ENCODE measurements at regions not wholly inside any gene's neighbourhood (a gene's known extent, or its start where the extent isn't known, plus 50 kb on each side); places are given as distances from the start of the nearest gene placed in this dataset.

DNA sequence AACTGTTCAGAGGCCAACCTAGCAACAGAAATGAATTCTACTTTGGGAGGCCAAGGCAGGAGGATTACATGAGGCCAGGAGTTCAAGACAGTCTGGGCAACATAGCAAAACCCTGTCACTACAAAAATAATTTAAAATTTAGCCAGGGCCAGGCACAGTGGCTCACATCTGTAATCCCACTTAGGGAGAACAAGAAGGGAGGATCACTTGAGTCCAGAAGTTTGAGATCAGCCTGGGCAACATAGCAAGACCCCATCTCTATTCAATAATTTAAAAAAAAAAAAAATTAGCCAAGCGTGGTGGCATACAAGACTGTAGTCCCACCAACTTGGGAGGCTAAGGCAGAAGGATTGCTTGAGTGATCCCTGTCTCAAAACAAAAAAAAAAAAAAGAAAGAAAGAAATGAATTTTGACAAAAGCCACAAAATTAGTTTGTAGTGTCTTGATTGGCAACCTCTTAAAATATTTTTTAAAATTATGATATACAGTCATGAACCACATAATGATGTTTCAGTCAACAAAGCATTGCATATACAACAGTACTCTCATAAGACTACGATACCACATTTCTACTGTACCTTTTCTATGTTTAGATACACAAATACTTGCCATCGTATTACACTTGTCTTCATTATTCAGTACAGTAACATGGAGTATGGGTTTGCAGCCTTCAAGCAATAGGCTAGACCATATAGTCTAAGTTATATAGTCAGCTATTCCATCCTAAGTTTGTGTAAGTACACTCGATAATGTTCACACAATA lies 130.7 kb downstream of the ZFP36L2 start:
- no peak overlapping the region for H3K4me3 ChIP-seq (replicated peaks; ENCODE audit: insufficient read depth, low read length)
- TF ChIP-seq SPI1 (IDR thresholded peaks at IDR 0.05; ENCODE audit: borderline replicate concordance, low read depth) (no peak), GABPA (IDR thresholded peaks at IDR 0.05; ENCODE audit: low read depth) (no peak), POLR2AphosphoS5 (IDR thresholded peaks at IDR 0.05; ENCODE audit: low read depth) (no peak)
- TF ChIP-seq, protein P1, sequence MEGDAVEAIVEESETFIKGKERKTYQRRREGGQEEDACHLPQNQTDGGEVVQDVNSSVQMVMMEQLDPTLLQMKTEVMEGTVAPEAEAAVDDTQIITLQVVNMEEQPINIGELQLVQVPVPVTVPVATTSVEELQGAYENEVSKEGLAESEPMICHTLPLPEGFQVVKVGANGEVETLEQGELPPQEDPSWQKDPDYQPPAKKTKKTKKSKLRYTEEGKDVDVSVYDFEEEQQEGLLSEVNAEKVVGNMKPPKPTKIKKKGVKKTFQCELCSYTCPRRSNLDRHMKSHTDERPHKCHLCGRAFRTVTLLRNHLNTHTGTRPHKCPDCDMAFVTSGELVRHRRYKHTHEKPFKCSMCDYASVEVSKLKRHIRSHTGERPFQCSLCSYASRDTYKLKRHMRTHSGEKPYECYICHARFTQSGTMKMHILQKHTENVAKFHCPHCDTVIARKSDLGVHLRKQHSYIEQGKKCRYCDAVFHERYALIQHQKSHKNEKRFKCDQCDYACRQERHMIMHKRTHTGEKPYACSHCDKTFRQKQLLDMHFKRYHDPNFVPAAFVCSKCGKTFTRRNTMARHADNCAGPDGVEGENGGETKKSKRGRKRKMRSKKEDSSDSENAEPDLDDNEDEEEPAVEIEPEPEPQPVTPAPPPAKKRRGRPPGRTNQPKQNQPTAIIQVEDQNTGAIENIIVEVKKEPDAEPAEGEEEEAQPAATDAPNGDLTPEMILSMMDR (IDR thresholded peaks at IDR 0.05; ENCODE audit: insufficient read depth, low read length) = no peak
- TF ChIP-seq, protein P2, sequence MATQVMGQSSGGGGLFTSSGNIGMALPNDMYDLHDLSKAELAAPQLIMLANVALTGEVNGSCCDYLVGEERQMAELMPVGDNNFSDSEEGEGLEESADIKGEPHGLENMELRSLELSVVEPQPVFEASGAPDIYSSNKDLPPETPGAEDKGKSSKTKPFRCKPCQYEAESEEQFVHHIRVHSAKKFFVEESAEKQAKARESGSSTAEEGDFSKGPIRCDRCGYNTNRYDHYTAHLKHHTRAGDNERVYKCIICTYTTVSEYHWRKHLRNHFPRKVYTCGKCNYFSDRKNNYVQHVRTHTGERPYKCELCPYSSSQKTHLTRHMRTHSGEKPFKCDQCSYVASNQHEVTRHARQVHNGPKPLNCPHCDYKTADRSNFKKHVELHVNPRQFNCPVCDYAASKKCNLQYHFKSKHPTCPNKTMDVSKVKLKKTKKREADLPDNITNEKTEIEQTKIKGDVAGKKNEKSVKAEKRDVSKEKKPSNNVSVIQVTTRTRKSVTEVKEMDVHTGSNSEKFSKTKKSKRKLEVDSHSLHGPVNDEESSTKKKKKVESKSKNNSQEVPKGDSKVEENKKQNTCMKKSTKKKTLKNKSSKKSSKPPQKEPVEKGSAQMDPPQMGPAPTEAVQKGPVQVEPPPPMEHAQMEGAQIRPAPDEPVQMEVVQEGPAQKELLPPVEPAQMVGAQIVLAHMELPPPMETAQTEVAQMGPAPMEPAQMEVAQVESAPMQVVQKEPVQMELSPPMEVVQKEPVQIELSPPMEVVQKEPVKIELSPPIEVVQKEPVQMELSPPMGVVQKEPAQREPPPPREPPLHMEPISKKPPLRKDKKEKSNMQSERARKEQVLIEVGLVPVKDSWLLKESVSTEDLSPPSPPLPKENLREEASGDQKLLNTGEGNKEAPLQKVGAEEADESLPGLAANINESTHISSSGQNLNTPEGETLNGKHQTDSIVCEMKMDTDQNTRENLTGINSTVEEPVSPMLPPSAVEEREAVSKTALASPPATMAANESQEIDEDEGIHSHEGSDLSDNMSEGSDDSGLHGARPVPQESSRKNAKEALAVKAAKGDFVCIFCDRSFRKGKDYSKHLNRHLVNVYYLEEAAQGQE (IDR thresholded peaks at IDR 0.05; ENCODE audit: insufficient replicate concordance, low read depth) = no peak
- no peak for DNase-seq (ENCODE audit: low read depth in 1 of 2, low spot score in 1 of 2)
- H3K27ac ChIP-seq (replicated peaks) = no peak overlapping the region
- H3K27me3 ChIP-seq (ENCODE audit: insufficient read depth, poor library complexity, severe bottlenecking) = no peaks in the 10 kb centered on the region

DNA sequence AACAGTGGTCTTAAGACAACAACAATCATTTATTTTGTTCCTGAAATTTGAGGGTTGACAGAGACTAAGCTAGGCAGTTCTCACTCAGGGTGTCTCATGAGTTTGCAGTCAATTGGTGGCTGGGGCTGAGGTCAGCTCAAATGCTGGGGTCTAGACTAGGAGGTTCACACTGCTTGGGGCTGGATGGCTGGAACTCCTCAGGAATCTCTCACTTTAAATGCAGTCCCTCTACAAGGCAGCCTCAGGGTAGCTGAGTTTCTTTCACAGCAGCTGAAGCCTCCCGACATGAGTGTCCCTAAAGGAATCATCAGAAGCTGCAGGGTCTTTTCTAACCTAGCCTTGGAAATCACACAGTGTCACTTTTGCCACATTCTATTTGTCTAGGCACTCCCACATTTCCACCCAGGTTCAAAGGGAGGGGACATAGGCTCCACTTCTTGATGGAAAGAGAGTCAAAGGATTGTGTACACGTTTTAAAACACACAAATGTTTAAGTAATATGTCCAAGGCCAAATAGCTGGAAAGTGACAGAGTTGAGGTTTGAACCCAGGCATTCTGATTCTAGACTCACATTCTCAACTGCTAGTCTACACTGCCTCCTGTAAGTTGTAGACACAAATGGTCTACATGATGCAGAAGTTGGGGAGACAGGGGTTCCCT lies 133.8 kb downstream of the ZFP36L2 start:
- TF ChIP-seq, protein P2 (IDR thresholded peaks at IDR 0.05; ENCODE audit: insufficient replicate concordance, low read depth) = no peak
- TF ChIP-seq POLR2AphosphoS5 (IDR thresholded peaks at IDR 0.05; ENCODE audit: low read depth) (no peak), GABPA (IDR thresholded peaks at IDR 0.05; ENCODE audit: low read depth) (no peak), SPI1 (IDR thresholded peaks at IDR 0.05; ENCODE audit: borderline replicate concordance, low read depth) (no peak)
- TF ChIP-seq, protein P1 (IDR thresholded peaks at IDR 0.05; ENCODE audit: insufficient read depth, low read length) = no peak
- Histone ChIP-seq H3K27ac (replicated peaks) (no peak overlapping the region), H3K27me3 (ENCODE audit: insufficient read depth, poor library complexity, severe bottlenecking) (no peaks in the 10 kb centered on the region), H3K4me3 (replicated peaks; ENCODE audit: insufficient read depth, low read length) (no peak overlapping the region)
- no peak for DNase-seq (ENCODE audit: low read depth in 1 of 2, low spot score in 1 of 2)

DNA sequence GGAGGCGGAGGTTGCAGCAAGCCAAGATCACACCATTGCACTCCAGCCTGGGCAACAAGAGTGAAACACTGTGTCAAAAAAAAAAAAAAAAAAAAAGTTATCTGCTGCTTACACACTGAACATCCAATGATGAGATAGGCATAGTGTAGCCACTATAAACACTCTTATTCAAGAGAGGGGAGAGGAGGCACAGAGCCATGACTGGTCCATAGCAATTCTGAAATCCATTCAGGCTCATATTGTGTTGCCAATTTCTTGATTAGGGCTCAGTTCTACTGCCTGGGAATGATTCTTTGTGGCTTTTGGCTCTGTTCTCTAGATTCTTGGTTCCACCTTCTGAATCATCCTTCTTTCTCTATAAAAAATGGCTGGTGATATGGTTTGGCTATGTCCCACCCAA lies 136.1 kb downstream of the ZFP36L2 start:
- TF ChIP-seq, protein P1 (IDR thresholded peaks at IDR 0.05; ENCODE audit: insufficient read depth, low read length) = no peak
- TF ChIP-seq, protein P2 (IDR thresholded peaks at IDR 0.05; ENCODE audit: insufficient replicate concordance, low read depth) = no peak
- no peak for TF ChIP-seq GABPA (IDR thresholded peaks at IDR 0.05; ENCODE audit: low read depth)
- TF ChIP-seq POLR2AphosphoS5 (IDR thresholded peaks at IDR 0.05; ENCODE audit: low read depth) = no peak
- TF ChIP-seq SPI1 (IDR thresholded peaks at IDR 0.05; ENCODE audit: borderline replicate concordance, low read depth) = no peak
- H3K4me3 ChIP-seq (replicated peaks; ENCODE audit: insufficient read depth, low read length) = no peak overlapping the region
- H3K27ac ChIP-seq (replicated peaks) = no peak overlapping the region
- DNase-seq (ENCODE audit: low read depth in 1 of 2, low spot score in 1 of 2) = no peak
- H3K27me3 ChIP-seq (ENCODE audit: insufficient read depth, poor library complexity, severe bottlenecking) = no peaks in the 10 kb centered on the region
